Stimulated activated naive B cell treated with anti-CD40 and anti-IgM and Interleukin-4, amounts not matched to agents 10 μg/mL and 1 μg/mL and 100 μg/mL, for 72 hours (primary cell): ENCODE measurements at regions not wholly inside any gene's neighbourhood (a gene's known extent, or its start where the extent isn't known, plus 50 kb on each side); places are given as distances from the start of the nearest gene placed in this dataset.
A peak's percentile ranks its signal among the peaks of the same experiment; 100 is the strongest.
"Not testable (repeated sequence)": the region's sequence is repeated elsewhere in the genome, so short reads cannot be mapped to it uniquely, and the experiment has no call there.

ENCODE experiments used
- ATAC-seq, 2 donors: fragments of 150-1000 bp; cut with Tn5 transposase; replicated peaks; 2 replicates each; pipeline ENCODE4 v1.10.0; 2021; ENCODE audit warnings: moderate library complexity in 1 of 2
- DNase-seq: peaks from one replicate; pipeline ENCODE4 v3.0.0; 2021
- H3K27ac Mint-ChIP-seq: one replicate; pipeline ENCODE4 v1.8.0; 2022; ENCODE audit warnings: mild to moderate bottlenecking, mixed read lengths
- H3K27me3 Mint-ChIP-seq, 2 donors: one replicate each; pipeline ENCODE4 v1.8.0; 2022; ENCODE audit warnings: mixed read lengths in 2 of 2
- H3K36me3 Mint-ChIP-seq, 2 donors: one replicate each; pipeline ENCODE4 v1.8.0; 2022; ENCODE audit warnings: mixed read lengths in 2 of 2, mild to moderate bottlenecking in 1 of 2
- H3K4me1 Mint-ChIP-seq, 2 donors: one replicate each; pipeline ENCODE4 v1.8.0; 2022; ENCODE audit warnings: mixed read lengths in 2 of 2, mild to moderate bottlenecking in 1 of 2
- H3K4me3 Mint-ChIP-seq, 2 donors: one replicate each; pipeline ENCODE4 v1.8.0; 2022; ENCODE audit warnings: mild to moderate bottlenecking in 2 of 2, mixed read lengths in 2 of 2, moderate library complexity in 1 of 2
- H3K9me3 Mint-ChIP-seq, 2 donors: one replicate each; pipeline ENCODE4 v1.8.0; 2022; ENCODE audit warnings: mixed read lengths in 2 of 2, mild to moderate bottlenecking in 1 of 2

DNA sequence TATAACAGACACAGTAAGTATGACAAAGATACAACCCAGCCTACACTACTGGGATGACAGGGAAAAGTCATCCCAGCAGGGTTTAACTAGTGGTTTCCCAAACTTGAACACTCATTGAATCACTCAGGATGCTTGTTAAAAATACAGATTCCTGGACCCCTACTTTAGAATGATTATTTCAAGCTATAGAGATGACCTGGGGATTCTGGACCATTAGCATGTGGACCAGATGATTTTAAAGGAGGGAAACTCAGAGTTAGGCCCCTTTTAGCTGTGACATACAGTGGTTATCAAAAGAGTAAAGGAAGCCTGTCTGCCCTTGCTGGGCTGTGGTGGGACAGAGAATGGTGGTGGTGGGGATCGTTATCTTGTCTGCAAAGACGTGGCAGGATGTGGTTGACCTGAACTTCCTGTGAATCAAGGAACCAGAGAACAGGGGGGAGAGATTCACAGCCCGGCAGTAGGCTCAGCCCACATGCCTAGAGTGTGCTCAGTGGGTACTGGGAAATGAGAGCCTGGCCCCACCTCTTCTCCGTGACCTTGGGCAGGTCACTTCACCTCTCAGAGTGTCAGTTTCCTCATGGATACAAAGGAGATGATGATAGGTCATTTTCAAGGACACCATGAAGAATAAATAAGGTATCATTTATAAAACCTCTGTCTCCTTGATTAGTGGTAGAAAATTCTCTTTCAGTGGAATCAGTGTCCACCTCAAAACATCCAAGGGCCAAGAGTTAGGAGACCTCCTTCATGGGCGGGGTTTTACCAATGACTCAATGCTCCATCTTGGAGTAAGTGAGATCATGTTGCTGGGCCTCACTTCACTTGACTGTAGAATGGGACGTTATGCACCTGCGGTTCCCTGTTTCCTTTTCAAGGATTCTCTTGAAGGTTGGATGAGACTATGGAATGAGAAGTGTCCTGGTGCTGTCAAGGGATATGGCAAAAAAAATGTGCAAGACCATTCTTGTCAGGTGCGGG lies 306.5 kb downstream of the RPLP1 start:
- peak; percentile 38 to 52 for ATAC-seq
- no peak overlapping the region for H3K4me3 Mint-ChIP-seq
- H3K9me3 Mint-ChIP-seq, result peaks cover 0 to 8% of the 10 kb centered on the region in 2 donors
- peaks cover 0 to 13% of the 10 kb centered on the region in 2 donors for H3K27me3 Mint-ChIP-seq
- peaks cover 58 to 86% of the 10 kb centered on the region in 2 donors for H3K4me1 Mint-ChIP-seq
- DNase-seq, result peak; percentile 68
- H3K36me3 Mint-ChIP-seq, result peaks cover 0 to 3% of the 10 kb centered on the region in 2 donors
- H3K27ac Mint-ChIP-seq, result peak overlapping the region; percentile 9

DNA sequence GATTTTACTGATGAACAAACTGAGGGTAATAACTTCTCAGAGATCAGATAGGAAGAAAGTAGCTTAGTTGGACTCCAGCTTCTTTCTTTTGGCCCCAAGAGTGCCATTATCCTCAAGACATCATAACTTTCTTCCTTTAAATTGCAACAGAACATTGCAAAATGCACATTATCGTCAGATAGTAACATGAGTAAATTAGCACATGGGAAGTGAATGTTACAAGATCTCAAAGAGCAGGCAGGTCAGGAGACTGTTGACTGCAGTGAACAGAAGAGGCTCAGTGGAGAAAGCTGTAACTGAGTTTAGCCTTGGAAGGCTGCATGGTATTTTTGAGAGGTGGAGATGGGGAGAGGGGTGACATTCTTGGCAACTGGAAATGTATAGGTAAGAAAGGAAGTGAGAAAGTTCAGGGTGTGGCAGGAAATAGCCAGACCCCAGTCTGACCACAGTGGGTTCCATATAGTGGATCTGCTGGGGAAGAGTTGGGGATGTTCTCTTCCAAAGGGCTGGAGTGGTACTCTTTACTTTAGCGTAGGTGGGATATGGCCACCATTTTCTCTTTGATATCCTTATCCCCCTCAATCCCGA lies 307.7 kb downstream of the RPLP1 start:
- peaks cover 51 to 73% of the 10 kb centered on the region in 2 donors for H3K4me1 Mint-ChIP-seq
- peaks cover 0 to 3% of the 10 kb centered on the region in 2 donors for H3K36me3 Mint-ChIP-seq
- H3K27me3 Mint-ChIP-seq, result peaks cover 0 to 13% of the 10 kb centered on the region in 2 donors
- H3K9me3 Mint-ChIP-seq, result peaks cover 0 to 6% of the 10 kb centered on the region in 2 donors
- peak overlapping the region in 1 of 2 donors; percentile 21 for H3K4me3 Mint-ChIP-seq
- DNase-seq (peak; percentile 1), ATAC-seq (no peak)
- peak overlapping the region; percentile 49 for H3K27ac Mint-ChIP-seq

DNA sequence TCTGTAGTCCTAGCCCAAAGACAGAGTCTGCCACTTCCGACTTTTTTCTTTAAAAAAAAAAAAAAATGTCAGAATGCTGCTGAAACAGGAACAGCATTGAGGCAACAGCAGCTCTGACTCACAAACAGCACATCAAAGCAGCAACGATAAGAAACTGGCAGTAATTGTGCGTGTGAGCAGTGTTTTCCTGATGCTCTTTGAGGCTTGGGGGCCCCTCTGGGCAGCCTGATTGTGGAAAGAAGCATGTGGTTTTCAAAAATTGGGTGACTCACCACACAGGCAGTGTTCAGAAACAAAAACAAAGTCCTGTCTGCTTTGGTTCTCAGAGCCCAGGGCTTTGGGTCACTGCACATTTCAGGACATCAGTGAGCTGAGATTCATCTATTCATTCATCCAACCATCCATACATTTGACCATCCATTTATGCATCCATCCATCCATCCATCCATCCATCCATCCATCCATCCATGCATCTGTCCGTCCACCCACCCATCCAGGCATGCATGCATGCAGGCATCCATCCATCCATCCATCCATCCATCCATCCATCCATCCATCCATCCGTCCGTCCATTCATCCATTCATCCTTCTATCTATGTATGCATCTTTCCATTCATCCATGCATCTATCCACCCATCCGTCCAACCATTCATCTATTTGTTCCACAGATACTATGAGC lies 308.4 kb downstream of the RPLP1 start:
- peaks cover 0 to 3% of the 10 kb centered on the region in 2 donors for H3K36me3 Mint-ChIP-seq
- peaks cover 47 to 67% of the 10 kb centered on the region in 2 donors for H3K4me1 Mint-ChIP-seq
- ATAC-seq, result peak; percentile 86 to 89

DNA sequence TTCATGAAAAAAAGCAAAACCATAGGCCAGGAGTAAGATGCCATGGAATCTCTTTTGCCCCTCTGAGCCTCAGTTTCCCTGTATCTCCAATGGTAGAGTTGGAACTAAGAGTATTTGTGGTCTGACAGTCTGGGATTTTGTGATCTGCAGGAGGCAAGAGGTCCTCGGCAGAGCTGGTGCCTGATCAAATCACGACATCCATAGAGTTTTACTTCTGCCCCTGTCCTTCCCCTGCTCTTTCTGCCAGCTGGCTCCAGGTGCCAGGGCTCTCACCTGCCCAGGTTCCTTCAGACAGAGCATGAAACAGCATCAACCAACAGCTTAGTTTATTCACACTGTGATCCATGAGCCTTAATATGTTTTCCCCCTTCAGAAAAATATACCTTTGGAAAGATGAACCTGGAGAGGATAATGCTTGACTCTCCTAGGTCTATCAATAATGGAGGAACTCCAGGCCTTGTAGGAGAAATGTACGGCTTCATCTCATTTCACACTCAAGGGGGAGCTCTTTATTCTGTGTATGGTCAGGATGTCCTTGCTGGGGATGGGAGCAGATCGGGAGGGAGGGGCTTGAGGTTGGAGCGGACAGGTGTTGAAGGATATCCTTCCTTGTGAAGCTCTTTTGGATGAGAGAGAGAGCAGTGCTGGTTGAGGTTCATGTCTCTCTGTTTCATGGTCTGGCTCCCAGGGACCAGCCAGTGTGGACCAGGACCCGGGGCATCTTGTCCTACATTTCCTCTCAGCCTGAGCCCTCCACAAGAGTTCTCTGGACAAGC lies 309.9 kb downstream of the RPLP1 start:
- peaks cover 33 to 51% of the 10 kb centered on the region in 2 donors for H3K4me1 Mint-ChIP-seq
- DNase-seq (no peak), ATAC-seq (no peak)
- H3K4me3 Mint-ChIP-seq, result no peak overlapping the region
- H3K27ac Mint-ChIP-seq, result no peak overlapping the region
- H3K36me3 Mint-ChIP-seq, result peaks cover 0 to 3% of the 10 kb centered on the region in 2 donors
- peaks cover 0 to 6% of the 10 kb centered on the region in 2 donors for H3K9me3 Mint-ChIP-seq
- H3K27me3 Mint-ChIP-seq, result peaks cover 16 to 29% of the 10 kb centered on the region in 2 donors

More for the DNA sequence above, 308.4 kb downstream of the RPLP1 start:
- peaks cover 3 to 17% of the 10 kb centered on the region in 2 donors for H3K27me3 Mint-ChIP-seq
- peak overlapping the region; percentile 67 for H3K27ac Mint-ChIP-seq
- peaks cover 0 to 6% of the 10 kb centered on the region in 2 donors for H3K9me3 Mint-ChIP-seq
- peak overlapping the region; percentile 21 to 39 for H3K4me3 Mint-ChIP-seq
- peak; percentile 85 for DNase-seq

DNA sequence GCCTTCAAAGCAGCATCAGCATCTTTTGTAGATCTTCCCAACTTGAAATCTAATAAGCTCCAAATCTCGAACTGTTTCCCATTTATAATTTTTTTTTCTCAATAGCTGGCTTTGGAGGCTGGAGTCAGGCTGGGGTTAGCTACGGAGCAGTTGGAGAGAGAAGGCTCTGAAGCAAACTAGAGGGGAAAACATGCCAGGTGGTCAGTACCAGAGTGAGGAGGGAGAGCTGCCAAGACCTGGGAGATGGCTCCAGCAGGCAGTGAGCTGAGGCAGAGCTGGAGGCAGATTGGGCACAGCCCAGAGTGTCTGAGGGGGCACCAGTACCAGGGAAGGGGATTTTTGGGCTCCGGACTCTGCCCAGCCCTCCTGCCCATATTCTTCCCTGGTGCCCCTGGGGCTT lies 311.2 kb downstream of the RPLP1 start:
- DNase-seq (no peak), ATAC-seq (no peak)
- Mint-ChIP-seq H3K27me3 (peaks cover 16 to 29% of the 10 kb centered on the region in 2 donors), H3K9me3 (peaks cover 0 to 6% of the 10 kb centered on the region in 2 donors), H3K4me3 (no peak overlapping the region), H3K27ac (no peak overlapping the region), H3K36me3 (peaks cover 0 to 3% of the 10 kb centered on the region in 2 donors), H3K4me1 (peaks cover 28 to 38% of the 10 kb centered on the region in 2 donors)

DNA sequence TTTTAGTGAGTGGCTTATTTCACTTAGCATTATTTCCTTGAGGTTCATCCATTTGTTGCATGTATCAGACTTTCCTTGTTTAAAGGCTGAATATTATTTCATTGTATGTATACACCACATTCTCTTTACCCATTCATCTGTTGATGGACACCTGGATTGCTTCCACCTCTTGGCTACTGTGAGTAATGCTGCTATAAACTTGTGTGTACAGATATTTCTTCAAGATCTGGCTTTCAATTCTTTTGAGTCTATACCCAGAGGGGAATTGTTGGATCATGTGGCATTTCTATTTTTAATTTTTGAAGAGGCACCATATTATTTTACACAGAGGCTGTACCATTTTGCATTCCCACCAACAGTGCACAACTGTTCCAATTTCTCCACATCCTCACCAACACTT lies 313.5 kb downstream of the RPLP1 start:
- Mint-ChIP-seq H3K4me1 (peaks cover 11 to 15% of the 10 kb centered on the region in 2 donors), H3K9me3 (peaks cover 0 to 6% of the 10 kb centered on the region in 2 donors), H3K4me3 (no peak overlapping the region), H3K36me3 (peaks cover 0 to under 1% of the 10 kb centered on the region in 2 donors), H3K27me3 (peaks cover 34 to 50% of the 10 kb centered on the region in 2 donors), H3K27ac (no peak overlapping the region)
- ATAC-seq (no peak), DNase-seq (no peak)

DNA sequence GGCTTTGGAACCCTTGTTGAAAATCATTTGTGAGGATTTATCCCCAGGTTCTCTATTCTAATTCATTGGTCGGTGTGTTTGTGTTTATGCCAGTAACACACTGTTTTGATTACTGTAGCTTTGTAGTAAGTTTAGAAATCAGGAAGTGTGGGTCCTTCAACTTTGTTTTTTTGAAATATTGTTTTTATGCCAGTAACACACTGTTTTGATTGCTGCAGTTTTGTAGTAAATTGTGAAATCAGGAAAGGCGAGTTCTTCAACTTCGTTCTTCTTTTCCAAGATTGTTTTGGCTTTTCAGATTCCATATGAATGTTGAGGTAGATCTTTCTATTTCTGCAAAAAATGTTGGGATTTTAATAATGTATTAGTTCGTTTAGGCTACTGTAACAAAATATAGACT lies 314.6 kb downstream of the RPLP1 start:
- ATAC-seq (no peak), DNase-seq (no peak)
- no peaks in the 10 kb centered on the region for H3K36me3 Mint-ChIP-seq
- no peak overlapping the region for H3K27ac Mint-ChIP-seq
- peaks cover 8 to 9% of the 10 kb centered on the region in 2 donors for H3K4me1 Mint-ChIP-seq
- peaks cover 0 to 3% of the 10 kb centered on the region in 2 donors for H3K9me3 Mint-ChIP-seq
- no peak overlapping the region for H3K4me3 Mint-ChIP-seq
- peaks cover 43 to 60% of the 10 kb centered on the region in 2 donors for H3K27me3 Mint-ChIP-seq

DNA sequence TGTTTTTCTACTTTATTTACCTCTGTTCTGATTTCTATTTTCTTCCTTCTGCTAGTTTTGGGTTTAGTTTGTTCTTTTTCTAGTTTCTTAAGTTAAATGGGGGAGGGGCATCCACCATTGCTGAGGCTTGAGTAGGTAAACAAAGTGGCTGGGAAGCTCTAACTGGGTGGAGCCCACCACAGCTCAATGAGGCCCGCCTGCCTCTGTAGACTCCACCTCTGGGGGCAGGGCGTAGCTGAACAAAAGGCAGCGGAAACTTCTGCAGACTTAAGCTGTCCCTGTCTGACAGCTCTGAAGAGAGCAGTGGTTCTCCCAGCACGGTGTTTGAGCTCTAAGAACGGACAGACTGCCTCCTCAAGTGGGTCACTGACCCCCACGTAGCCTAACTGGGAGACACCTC lies 316.7 kb downstream of the RPLP1 start:
- not testable (repeated sequence) for DNase-seq, ATAC-seq, H3K4me1 Mint-ChIP-seq, H3K4me3 Mint-ChIP-seq, H3K9me3 Mint-ChIP-seq, H3K27ac Mint-ChIP-seq, H3K36me3 Mint-ChIP-seq
- H3K27me3 Mint-ChIP-seq, result peaks cover 47 to 51% of the 10 kb centered on the region in 2 donors

DNA sequence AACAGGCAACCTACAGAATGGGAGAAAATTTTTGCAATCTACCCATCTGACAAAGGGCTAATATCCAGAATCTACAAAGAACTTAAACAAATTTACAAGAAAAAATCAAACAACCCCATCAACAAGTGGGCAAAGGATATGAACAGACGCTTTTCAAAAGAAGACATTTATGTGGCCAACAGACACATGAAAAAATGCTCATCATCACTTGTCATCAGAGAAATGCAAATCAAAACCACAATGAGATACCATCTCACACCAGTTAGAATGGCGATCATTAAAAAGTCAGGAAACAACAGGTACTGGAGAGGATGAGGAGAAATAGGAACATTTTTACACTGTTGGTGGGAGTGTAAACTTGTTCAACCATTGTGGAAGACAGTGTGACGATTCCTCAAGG lies 321.6 kb downstream of the RPLP1 start:
- H3K4me1 Mint-ChIP-seq, ATAC-seq, H3K4me3 Mint-ChIP-seq, H3K27ac Mint-ChIP-seq, H3K36me3 Mint-ChIP-seq, DNase-seq, H3K9me3 Mint-ChIP-seq: not testable (repeated sequence)
- peaks cover 35 to 50% of the 10 kb centered on the region in 2 donors for H3K27me3 Mint-ChIP-seq

DNA sequence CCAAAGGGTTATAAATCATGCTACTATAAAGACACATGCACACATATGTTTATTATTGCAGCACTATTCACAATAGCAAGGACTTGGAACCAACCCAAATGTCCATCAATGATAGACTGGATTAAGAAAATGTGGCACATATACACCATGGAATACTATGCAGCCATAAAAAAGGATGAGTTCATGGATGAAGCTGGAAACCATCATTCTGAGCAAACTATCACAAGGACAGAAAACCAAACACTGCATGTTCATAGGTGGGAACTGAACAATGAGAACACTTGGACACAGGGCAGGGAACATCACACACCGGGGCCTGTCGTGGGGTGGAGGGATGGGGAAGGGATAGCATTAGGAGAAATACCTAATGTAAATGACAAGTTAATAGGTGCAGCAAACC lies 322.1 kb downstream of the RPLP1 start:
- H3K36me3 Mint-ChIP-seq, H3K27ac Mint-ChIP-seq, ATAC-seq, H3K9me3 Mint-ChIP-seq, H3K4me1 Mint-ChIP-seq, H3K4me3 Mint-ChIP-seq, DNase-seq: not testable (repeated sequence)
- peaks cover 31 to 47% of the 10 kb centered on the region in 2 donors for H3K27me3 Mint-ChIP-seq

DNA sequence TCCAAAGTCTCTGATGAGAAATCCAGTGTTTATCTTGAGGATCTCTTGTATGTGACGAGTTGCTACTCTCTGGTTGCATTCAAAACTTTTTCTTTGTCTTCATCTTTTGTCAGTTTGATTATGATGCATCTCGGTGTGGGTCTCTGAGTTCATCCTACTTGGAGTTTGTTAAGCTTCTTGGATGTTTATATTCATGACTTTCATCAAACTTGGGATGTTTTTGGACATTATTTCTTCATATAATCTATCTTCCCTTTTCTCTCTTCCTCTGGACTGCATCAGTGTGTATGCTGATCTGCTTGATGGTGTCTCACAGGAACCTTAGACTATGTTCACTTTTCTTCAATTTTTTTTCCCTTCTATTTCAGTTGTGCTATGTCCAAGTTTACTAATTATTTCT lies 320.4 kb downstream of the TLE3 start:
- peaks cover 28 to 42% of the 10 kb centered on the region in 2 donors for H3K27me3 Mint-ChIP-seq
- H3K27ac Mint-ChIP-seq, result no peak overlapping the region
- H3K4me3 Mint-ChIP-seq, result no peak overlapping the region
- peaks cover 1 to 10% of the 10 kb centered on the region in 2 donors for H3K36me3 Mint-ChIP-seq
- H3K4me1 Mint-ChIP-seq, result peaks cover 7 to 12% of the 10 kb centered on the region in 2 donors
- no peak for ATAC-seq
- DNase-seq, result no peak
- H3K9me3 Mint-ChIP-seq, result peaks cover 4 to 8% of the 10 kb centered on the region in 2 donors

DNA sequence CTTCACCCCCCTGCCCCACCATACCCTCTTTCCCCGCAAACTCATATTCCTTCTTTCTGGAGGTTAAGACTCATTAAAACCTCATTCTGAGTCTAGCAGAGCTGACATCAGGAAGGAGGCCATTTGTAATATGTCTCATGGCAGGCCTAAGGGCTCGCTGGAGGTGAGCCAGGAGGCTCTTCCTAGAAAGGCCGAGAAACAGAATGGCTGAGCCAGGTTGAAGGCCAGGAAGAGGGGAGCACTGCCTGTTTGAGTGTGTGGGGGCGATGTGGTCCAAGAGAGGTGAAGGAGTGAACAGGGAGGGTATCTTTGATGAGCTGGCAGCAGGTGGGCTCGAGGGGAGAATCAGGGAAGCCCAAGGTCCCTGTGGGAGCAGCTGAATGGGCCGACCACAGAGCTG lies 317.3 kb downstream of the TLE3 start:
- peaks cover 1 to 10% of the 10 kb centered on the region in 2 donors for H3K36me3 Mint-ChIP-seq
- no peak for ATAC-seq
- no peak for DNase-seq
- H3K9me3 Mint-ChIP-seq, result peaks cover 2 to 8% of the 10 kb centered on the region in 2 donors
- H3K27ac Mint-ChIP-seq, result no peak overlapping the region
- peaks cover 37 to 54% of the 10 kb centered on the region in 2 donors for H3K27me3 Mint-ChIP-seq
- H3K4me3 Mint-ChIP-seq, result no peak overlapping the region
- peaks cover 7 to 12% of the 10 kb centered on the region in 2 donors for H3K4me1 Mint-ChIP-seq

DNA sequence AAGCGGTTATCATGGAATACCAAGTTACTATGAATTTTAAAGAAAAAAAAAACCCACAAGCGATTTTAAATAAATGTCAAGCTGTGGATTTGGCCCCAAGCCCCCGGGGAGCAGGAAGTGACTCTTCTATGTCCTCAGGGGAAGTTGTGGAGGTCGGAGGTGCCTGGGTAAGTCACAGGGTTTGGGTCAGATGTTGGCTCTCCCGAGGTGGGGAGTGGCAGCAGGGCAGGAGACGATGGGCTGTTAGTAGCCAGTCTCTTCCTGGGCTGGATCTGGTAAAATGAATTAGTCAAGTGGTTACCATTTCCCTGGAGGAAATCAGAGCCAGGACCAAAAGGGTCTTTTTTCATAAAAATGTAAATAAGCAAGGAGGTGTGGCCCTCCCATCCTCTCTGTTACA lies 316.7 kb downstream of the TLE3 start:
- H3K27ac Mint-ChIP-seq, result no peak overlapping the region
- peaks cover 1 to 10% of the 10 kb centered on the region in 2 donors for H3K36me3 Mint-ChIP-seq
- peaks cover 2 to 8% of the 10 kb centered on the region in 2 donors for H3K9me3 Mint-ChIP-seq
- peaks cover 37 to 59% of the 10 kb centered on the region in 2 donors for H3K27me3 Mint-ChIP-seq
- DNase-seq (no peak), ATAC-seq (no peak)
- peaks cover 7 to 12% of the 10 kb centered on the region in 2 donors for H3K4me1 Mint-ChIP-seq
- H3K4me3 Mint-ChIP-seq, result no peak overlapping the region
